NCI-H1694 treated with DMSO at 0.1 percent for 48 hours (cell line): ENCODE measurements at regions not wholly inside any gene's neighbourhood (a gene's known extent, or its start where the extent isn't known, plus 50 kb on each side); places are given as distances from the start of the nearest gene placed in this dataset.

Experiments
- DNase-seq: peaks from one replicate; lab custom pipeline; 2025; lab: John Stamatoyannopoulos, UW

DNA sequence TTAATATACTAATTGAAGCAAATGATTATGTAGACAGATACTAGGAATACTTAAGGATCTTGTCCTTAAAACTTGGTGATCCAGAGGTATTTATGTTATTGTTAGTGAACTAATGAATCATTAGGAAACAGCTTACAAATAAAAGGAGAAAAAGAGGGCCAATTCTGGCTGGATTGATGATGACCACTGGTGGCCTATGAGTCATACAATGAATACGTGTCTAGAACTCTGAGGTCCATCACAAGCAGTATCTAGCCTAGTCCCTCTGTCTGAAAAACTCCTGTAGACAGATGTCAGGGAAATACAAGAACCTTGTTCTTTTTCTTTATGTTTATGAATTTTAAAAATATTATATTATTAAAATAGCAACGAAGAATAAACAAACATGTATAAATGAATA, 51.7 kb upstream of the RTL1 start:
- DNase-seq, result no peak

DNA sequence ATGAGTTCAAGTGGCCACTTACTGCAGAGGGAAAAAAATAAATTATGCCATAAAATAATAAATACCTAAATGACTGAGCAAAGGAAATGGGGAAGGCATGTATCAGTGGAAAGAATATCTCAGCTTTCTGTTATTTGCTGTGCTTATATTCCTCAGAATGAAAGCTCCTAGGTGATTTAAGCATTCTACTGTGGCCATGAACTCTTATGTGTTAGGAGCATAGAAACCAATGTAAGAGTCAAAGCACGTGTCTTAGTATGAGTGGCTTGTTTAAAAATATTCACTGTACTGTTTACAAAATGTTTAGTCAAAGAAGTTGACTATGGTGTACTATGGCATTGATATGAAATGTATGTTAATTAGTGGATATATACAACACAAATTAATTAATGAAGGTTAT, 59.0 kb upstream of the RTL1 start:
- DNase-seq, result no peak

GRCh38 chr14:100965296-100965695, 61.8 kb upstream of the RTL1 start:
- DNase-seq, result no peak

DNA sequence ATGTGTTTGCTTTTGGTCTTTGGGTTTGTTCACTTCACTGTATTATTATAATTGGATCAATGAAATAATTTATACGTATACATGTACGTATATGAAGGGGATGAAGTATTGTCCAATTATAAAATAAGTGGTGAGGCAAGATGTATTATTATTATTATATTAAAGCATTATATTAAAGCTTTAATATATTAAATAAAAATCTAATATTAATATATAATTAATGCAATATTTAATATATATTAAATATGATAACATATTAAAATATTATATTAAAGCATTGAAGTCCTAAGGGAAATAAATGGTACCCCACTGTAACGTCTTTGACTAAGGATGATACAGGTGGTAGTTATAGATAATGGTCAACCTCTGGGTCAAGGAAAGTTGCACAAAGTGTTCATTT, 63.7 kb upstream of the RTL1 start:
- no peak for DNase-seq

DNA sequence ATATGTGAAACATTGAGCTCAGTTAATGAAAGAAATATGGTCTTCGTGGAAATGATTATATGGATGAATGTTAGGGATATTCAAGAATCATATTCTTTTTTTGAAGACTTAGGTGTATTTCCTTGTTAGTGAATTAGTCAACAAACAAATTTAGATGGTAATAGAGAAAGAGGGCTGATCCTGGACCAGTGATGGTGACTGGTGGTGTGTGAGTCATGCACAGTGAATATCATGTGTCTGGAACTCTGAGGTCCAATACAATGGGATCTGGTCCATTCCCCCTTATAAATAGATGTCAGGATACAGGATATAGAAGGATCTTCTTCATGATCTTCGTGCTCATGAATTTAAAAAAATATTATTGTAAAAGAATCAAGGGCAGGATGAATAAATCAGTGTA, 64.4 kb upstream of the RTL1 start:
- no peak for DNase-seq

GRCh38 chr14:100972118-100972897, 68.8 kb upstream of the RTL1 start:
- no peak for DNase-seq

GRCh38 chr14:100975671-100976070, 72.1 kb upstream of the RTL1 start:
- no peak for DNase-seq

- DNase-seq, result no peak
Measured at GRCh38 chr14:100979079-100979478, 75.6 kb upstream of the RTL1 start.

DNA sequence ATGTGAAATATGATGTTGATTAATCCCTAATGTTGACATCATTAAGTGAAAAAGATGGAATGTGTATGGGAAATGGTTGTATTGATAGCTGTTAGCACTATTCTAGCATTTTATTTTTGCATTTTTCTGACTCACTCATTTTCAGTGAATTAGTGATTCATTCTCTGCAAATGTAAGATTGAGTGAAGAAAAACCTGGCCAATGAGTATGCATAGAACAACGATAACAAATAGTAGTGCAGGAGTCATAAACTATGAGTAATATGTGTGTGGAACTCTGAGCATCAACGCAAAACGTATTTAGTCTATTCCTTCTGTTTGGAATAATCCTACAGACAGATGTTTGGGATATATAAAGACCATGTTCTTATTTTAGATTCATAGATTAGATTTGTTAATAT, 76.3 kb upstream of the RTL1 start:
- no peak for DNase-seq

DNA sequence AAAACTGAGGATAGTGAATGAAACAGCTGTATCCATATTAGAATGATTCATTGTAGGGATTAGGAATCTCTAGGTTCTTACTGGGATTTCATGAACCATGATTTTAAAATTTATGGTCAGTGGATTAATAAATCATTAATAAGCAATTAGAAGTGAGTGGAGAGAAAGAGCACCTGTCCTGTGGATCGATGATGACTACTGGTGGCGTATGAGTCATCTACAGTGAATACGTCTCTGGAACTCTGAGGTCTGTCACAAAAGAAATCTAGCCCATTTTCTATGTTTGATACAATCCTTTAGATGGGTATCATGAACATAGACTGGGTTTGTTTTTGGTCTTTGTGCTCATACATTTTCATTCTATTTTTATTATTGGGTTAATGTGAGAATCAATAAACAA, 77.3 kb upstream of the RTL1 start:
- no peak for DNase-seq

DNA sequence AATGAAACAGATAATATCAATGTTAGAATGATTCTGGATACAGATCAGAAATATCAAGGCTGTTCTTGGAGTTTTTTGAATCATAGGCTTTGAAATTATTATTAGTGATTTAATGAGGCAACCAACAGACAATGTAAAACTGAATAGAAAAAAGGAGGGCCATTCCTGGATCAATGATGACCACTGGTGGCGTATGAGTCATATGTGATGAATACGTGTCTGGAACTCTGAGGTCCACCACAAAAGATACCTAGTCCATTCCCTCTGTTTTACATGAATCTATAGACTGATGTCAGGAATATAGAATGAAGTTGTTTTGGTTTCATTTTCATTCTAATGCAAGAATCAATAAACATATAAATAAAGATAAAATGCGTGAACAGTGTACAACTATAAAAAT, 78.3 kb upstream of the RTL1 start:
- DNase-seq, result no peak

DNA sequence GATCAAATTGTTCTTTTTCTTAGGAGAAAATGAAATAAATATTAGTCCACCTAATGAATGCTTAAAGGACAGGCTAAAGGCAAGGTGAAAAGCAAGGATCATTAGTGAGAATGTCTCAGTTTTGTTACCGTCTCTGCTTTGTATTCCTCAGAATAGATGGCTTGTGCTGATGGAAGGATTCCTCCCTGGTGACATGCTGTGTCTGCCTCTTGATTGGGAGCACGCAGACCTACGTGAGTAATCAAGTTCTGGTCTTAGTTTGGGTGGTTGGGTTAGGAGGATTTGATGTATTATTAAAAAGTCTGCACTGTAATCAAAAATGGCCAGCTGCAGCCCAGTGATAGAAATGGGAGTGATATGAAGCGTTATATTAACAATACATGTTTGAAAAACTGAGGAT, 78.8 kb upstream of the RTL1 start:
- DNase-seq, result no peak

GRCh38 chr14:100982762-100983161, 79.2 kb upstream of the RTL1 start:
- DNase-seq, result no peak

- DNase-seq, result no peak
Measured at GRCh38 chr14:100983710-100984109, 80.2 kb upstream of the RTL1 start.

GRCh38 chr14:100988011-100988410, 84.5 kb upstream of the RTL1 start:
- no peak for DNase-seq

DNA sequence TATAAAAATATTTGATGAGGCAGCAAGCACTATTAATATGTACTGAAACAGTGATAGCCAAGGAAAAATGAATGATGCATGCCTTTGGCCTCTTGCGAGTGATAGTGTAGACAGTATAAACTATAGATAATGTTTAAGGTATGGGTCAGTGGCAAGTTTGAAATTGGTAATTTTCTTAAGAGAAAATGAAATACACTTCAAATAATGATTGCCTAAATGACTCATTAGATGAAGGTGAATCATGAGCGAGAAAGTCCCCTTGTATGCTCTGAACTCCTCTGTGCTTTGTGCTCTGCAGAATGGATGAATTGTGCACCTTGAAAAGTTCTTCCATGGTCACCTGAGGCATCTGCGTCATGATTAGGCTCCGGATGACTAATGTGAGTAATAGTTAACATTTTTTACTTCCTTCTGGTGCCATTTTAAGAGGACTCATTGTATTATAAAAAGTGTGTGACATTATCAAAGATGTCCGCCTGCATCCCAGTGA, 84.9 kb upstream of the RTL1 start:
- no peak for DNase-seq

DNA sequence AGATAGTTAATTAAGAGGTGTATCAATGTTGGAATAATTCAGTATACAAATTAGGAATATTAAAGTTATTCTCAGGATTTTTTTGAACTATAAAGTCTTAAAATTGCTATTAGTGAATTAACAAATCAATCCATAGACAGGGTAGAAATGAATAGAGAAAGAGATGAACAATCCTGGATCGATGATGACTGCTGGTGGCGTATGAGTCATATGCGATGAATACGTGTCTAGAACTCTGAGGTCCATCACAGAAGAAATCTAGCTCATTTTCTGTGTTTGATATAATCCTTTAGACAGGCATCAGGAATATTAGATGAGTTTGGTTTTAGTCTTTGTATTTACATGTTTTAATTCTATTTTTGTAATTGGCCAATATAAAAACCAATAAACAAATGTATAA, 85.4 kb upstream of the RTL1 start:
- DNase-seq, result no peak

GRCh38 chr14:100989924-100990323, 86.4 kb upstream of the RTL1 start:
- no peak for DNase-seq

GRCh38 chr14:100994082-100994481, 90.6 kb upstream of the RTL1 start:
- no peak for DNase-seq

DNA sequence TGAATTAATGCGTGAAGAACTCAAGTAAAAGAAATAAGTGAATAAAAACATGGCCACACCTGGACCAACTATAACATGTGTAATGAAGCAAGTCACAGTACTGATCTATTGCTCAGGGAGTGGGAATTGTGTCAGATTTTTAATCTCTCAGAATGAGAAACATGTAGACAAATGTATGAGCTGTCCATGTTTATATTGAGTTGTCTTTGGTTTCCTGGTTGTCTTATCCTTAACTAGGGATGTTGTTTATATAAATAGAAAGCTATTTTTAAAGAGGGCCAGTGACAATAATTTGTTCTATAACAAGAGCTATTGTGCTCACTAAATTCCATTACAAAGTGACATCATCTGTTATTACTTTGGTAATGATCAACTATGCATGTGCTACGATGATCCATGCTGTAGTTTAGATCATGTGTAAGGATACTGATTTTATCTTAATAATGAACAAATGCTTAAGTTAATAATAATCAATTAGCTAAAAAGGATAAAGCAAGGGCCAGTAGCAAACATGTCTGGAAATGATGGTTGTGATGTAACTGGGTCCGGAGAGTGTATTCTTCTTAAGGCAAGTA, 91.3 kb upstream of the RTL1 start:
- no peak for DNase-seq

- DNase-seq, result no peak
Measured at GRCh38 chr14:101000711-101001250, 97.3 kb upstream of the RTL1 start.

GRCh38 chr14:101001311-101002069, 98.0 kb upstream of the RTL1 start:
- no peak for DNase-seq

GRCh38 chr14:101002738-101003137, 99.2 kb upstream of the RTL1 start:
- no peak for DNase-seq
